C4-2B (cell line): ENCODE measurements at regions not wholly inside any gene's neighbourhood (a gene's known extent, or its start where the extent isn't known, plus 50 kb on each side); places are given as distances from the start of the nearest gene placed in this dataset.

Experiments
- H3K27ac ChIP-seq: fragments of 450-650 bp; 2 replicates; pipeline ENCODE4 v1.5.1; 2017
- CTCF ChIP-seq: fragments of 450-650 bp; conservative IDR thresholded peaks from 2 replicates; pipeline ENCODE4 v1.5.1; 2017; ENCODE audit warnings: mild to moderate bottlenecking
- ZFX ChIP-seq: fragments of 450-650 bp; IDR thresholded peaks from 2 replicates; pipeline ENCODE4 v1.6.1; 2017

- H3K27ac ChIP-seq, result peak overlapping the region; percentile 44
- TF ChIP-seq ZFX (no peak), CTCF (peak; percentile 21; the same call in 1 of the 2 replicates)
These were observed 146.7 kb downstream of the SOX1 start for GRCh38 chr13:112213467-112214255.

GRCh38 chr13:112215871-112216270 is 148.9 kb downstream of the SOX1 start:
- H3K27ac ChIP-seq, result no peak overlapping the region
- no peak for TF ChIP-seq ZFX
- no peak for TF ChIP-seq CTCF

GRCh38 chr13:112217431-112217830 is 150.5 kb downstream of the SOX1 start:
- TF ChIP-seq CTCF (no peak), ZFX (no peak)
- H3K27ac ChIP-seq, result no peak overlapping the region

- H3K27ac ChIP-seq, result no peak overlapping the region
- TF ChIP-seq CTCF (no peak), ZFX (no peak)
These were observed 151.5 kb downstream of the SOX1 start for GRCh38 chr13:112218416-112218815.

DNA sequence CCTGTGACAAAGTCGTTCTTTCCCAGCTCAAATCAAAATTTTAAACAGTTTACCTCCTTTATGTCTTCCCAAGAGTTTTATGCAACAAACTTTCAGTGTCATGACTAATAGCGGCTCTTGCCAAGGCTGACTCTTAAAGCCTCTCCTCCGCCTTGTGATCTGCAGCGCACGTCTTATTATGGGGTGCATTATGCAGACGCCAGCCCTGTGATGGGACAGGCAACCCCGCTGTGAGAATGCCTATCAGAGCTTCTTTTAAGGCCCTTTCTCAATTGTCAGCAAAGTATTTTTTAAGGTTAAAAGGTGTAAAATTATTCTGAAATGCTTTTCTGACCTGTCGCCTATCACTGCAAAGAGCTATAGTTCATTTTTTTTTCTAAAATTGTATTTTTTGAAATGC is 152.8 kb downstream of the SOX1 start:
- no peak overlapping the region for H3K27ac ChIP-seq
- TF ChIP-seq CTCF, result no peak
- no peak for TF ChIP-seq ZFX

GRCh38 chr13:112220296-112220875 is 153.4 kb downstream of the SOX1 start:
- TF ChIP-seq ZFX (no peak), CTCF (no peak)
- H3K27ac ChIP-seq, result no peak overlapping the region

DNA sequence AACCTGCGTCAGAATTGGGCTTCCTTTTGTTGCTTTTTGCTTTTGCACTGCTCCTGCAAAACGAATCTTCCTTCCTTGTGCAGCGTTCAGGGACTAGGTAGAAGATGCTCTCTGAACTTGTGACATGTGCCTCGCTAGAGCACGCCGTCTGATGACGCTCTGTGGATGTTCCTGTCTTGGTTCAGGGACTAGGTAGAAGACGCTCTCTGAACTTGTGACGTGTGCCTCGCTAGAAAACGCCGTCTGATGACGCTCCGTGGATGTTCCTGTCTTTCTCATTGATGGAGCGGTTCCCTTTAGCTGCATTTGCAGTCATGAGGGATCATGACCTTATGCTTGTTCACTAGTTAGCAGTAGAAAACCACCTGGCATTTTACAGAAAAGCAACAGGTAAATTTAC is 154.0 kb downstream of the SOX1 start:
- no peak for TF ChIP-seq CTCF
- no peak for TF ChIP-seq ZFX
- no peak overlapping the region for H3K27ac ChIP-seq
